G401 (cell line): ENCODE measurements at regions not wholly inside any gene's neighbourhood (a gene's known extent, or its start where the extent isn't known, plus 50 kb on each side); places are given as distances from the start of the nearest gene placed in this dataset.
A peak's percentile ranks its signal among the peaks of the same experiment; 100 is the strongest.
"Not testable (repeated sequence)": the region's sequence is repeated elsewhere in the genome, so short reads cannot be mapped to it uniquely, and the experiment has no call there.

Source experiments
- DNase-seq: peaks from one replicate; pipeline ENCODE4 v3.0.0-alpha.2; 2015; ENCODE audit warnings: low spot score
- in situ Hi-C: cut with HindIII; loops from 2 replicates; pipeline ENCODE4 v1.10.0; 2016; ENCODE audit warnings: low sequenced_read_pairs, mixed read lengths

DNA sequence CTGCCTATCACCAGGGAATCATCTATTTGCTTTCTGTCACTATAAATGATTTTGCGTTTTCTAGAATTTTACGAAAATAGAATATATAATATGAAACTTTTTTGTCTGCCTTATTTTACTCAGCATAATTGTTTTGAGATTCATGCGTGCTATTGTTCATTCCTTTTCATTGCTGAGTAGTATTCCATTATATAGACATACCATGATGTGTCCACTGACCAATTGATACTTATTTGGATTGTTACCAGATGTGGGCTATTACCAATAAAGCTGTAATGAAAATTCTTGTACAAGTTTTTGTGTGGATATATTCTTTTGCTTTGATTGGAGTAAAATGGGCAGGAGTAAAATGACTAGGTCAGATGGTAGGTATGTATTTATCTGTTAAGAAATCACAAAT is 390.7 kb upstream of the EMCN start:
- in situ Hi-C loops: no loop called here
- DNase-seq: no peak

DNA sequence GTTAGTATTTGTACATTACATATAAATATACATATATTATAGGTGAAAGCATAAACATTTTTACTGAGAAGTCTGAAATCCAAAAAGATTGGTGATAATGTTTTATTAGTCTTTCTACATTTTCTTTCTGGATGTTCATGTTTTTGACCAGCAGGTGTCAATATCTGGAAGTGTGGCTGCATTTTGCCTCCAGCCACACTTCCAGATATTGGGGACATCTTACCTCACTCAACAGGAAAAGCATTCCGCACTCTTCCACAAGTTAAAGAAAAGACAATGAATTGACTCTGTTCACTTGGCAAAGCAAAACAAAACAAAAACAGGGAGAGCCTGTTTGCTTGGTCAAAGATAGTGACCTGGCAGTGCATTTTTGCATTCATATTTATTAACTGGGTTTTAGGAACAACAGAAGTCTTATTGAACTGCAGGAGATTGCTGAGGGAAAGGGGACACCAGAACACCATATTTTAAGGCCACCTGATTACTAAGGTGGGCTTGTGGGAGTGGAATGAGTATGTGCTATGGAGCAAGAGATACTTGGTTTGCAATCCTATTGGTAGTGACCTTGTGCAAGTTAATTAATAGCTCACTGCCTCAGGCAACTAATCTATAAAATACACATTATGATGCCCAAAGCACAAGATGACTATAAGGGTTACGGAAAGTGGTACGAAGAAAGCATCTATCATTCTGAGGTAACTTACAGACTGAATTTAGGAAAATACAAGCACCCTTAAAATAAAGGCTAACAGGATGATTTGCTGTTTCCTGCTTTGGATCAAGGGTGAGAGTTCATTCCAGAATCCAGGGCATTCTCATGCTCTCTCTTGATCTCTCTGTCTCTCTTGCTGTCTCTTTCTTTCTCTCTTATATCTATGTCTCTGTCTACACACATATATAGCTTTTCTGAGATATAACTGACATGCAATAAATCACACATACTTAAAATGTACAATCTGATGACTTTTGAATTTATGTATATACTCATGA is 389.9 kb upstream of the EMCN start:
- in situ Hi-C loops: no loop called here

GRCh38 chr4:100906973-100907372 is 389.2 kb upstream of the EMCN start:
- no peak for DNase-seq
- in situ Hi-C loops: no loop called here

More for the DNA sequence above, 389.9 kb upstream of the EMCN start:
- DNase-seq: no peak

GRCh38 chr4:100900945-100901344 is 383.1 kb upstream of the EMCN start:
- DNase-seq, in situ Hi-C loops: not testable (repeated sequence)

DNA sequence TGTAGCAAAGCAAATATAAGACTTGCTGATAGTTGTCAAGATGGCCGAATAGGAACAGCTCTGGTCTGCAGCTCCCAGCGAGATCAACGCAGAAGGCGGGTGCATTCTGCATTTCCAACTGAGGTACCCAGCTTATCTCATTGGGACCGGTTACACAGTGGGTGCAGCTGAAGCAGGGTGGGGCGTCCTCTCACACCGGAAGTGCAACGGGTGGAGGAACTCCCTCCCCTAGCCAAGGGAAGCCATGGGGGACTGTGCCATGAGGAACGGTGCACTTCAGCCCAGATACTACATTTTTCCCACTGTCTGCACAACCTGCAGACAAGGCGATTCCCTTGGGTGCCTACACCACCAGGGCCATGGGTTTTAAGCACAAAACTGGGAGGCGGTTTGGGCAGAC is 382.3 kb upstream of the EMCN start:
- in situ Hi-C loops: no loop called here

DNA sequence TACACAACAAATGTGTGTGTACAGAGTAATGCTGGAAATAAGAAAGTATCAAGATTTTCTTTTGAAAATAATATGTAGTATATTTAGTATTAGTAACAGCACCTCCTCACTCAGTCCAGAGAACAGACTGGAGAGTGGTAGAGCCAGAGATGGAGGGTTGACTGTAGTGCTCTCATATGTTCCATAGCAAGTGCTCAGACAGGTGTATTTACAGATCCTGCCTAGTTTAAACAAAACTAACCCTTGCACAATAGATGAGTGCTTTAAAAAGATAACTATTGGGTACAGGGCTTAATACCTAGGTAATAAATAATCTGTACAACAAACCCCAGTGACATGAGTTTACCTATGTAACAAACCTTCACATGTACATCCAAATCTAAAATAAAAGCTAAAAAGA is 381.0 kb upstream of the EMCN start:
- DNase-seq: no peak
- in situ Hi-C loops: no loop called here

More for the DNA sequence above, 382.3 kb upstream of the EMCN start:
- no peak for DNase-seq

- DNase-seq: no peak
- in situ Hi-C loops: no loop called here
Observed at GRCh38 chr4:100895556-100896197, 377.9 kb upstream of the EMCN start.

DNA sequence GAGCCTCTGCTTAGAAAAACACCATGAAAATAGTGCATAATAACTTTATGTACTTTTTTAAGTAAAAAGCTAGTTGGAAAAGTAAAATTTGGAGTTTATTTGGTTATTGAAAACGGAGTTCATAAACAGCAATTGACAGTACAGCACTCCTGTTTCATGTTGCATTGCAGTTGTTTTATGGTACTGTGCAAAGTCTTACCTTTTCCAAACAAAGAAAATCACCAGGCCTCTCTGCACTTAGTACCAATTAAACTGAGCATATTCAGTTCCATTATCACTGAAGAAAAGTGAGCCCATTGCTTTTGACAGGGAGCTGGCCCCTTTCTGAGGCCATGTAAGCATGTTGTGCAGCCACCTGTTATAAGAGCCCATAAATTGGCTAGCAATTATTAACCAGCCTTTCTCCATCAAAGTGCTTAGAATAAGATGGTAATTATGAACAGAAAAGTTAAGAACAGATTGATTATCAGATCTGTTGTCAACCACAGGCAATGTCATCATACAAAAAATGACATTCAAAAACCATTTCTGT is 376.6 kb upstream of the EMCN start:
- peak; percentile 74 for DNase-seq
- in situ Hi-C loops: no loop called here

DNA sequence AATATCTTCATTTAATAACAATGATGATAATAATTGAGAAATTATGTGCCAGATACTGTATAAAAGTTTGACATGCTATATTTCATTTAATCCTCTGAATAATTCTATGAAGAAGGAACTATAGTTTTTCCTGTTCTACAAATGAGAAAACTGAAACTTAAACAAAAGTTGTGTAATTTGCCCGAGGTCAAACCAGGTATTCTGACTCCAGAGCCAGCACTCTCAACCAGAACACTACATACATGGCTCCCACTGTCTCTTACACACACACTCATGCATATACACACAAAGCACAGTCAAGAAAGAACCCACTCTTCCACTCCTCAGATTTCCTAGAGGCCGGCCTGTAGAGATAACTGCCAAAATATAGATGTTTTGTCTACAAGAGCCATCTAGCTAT is 374.0 kb upstream of the EMCN start:
- DNase-seq: no peak
- in situ Hi-C loops: no loop called here

DNA sequence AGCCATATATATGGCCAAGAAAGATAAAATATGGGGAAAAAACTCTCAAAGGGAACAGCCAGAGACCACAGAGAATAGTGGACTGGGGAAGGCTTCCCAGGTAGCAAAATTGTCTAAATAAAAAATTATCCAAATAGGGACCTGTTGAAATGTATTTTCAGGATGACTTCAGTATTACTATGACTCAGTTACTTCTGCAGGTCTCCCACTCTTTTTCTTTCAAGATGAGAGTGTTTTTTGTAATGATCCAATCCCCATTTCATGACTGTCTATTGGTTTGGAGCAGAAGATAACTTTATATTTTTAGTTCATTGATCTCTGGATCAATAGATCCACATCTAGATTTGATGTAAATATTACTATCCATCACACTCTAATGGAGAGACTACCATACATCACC is 372.1 kb upstream of the EMCN start:
- in situ Hi-C loops: no loop called here
- no peak for DNase-seq

DNA sequence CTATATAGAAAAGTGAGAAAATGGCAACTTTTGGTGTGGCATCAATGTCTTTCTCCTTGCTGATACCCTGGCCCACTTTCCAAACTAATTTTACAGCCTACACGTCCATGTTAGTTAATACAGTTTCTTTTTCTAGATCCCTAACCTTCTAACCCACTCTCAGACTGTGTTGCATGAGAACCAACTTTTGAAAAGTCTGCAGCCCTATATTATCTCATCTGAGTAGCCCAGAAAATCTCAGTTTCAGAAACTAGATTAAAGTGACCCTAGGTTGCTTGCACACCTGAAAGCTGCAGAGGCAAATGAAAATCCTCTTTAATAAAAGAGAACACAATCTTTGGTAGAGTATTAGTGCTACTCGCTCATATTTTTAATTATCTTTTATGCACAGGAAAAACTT is 371.6 kb upstream of the EMCN start:
- in situ Hi-C loops: no loop called here
- no peak for DNase-seq

- DNase-seq: no peak
- in situ Hi-C loops: no loop called here
Observed at GRCh38 chr4:100882661-100883060, 364.8 kb upstream of the EMCN start.

DNA sequence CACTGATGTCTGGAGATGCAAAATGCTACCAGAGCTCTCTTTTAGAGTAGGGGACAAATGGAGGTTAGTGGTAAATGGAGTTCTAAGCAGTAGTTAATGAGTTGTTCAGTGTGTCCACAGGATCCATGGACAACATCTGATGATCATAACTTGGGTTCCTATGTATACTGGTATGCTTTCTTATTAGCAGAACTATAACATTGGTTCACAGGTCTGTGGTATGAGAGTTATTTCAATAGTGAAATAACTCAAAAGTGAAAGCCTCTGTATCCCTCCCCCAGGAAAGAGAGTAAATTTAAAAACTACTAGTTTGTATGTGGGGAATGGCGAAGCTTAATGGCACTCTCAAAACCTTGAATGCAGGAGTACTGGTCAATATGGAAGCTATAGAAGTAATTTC is 363.5 kb upstream of the EMCN start:
- no peak for DNase-seq

DNA sequence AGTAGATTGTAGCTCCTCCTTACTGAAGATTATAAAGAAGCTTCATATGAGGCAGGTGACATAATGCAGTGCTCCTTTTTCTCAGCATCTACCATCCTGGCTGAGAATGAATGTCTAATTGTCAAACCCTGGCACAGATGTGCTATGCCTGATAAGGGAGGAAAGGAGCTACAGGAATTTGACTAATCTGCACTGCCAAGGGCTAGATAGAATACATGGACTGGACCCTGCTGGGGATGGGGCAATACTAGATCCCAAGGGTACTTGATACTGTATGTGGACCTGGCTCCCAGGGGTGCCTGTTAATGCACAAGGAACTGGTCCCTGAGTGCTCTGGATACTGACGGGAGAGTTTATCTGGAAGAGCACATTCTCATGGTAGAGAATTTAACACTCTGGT is 362.2 kb upstream of the EMCN start:
- DNase-seq: no peak
- in situ Hi-C loops: no loop called here

More for the DNA sequence above, 363.5 kb upstream of the EMCN start:
- in situ Hi-C loops: no loop called here

DNA sequence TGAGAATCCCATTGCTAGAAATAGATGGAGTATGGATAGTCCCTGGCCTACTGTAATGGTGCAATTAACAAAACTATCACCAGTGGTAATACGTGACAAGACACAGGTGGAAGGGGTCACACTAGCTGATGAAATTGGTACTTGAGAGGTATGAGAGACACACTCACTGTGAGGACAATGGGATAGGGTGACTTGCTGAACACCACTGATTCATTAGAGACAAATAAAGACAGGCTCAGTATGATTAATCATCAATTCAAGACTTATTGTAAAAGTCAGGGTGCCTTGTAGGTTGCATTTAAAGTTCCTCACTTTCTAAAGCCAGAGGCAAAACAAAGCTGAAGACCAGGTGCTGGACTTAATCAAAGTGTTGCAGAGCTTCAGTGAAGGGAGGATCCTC is 361.6 kb upstream of the EMCN start:
- in situ Hi-C loops: no loop called here
- no peak for DNase-seq

GRCh38 chr4:100876546-100876945 is 358.7 kb upstream of the EMCN start:
- no peak for DNase-seq
- in situ Hi-C loops: no loop called here

- DNase-seq: no peak
- in situ Hi-C loops: no loop called here
Observed at GRCh38 chr4:100875296-100876068, 357.7 kb upstream of the EMCN start.

- in situ Hi-C loops: no loop called here
- DNase-seq: no peak
Observed at GRCh38 chr4:100872811-100873210, 355.0 kb upstream of the EMCN start.

GRCh38 chr4:100870940-100871772 is 353.3 kb upstream of the EMCN start:
- in situ Hi-C loops: no loop called here
- no peak for DNase-seq
